ENCODE measurements at regions not wholly inside any gene's neighbourhood (a gene's known extent, or its start where the extent isn't known, plus 50 kb on each side); places are given as distances from the start of the nearest gene placed in this dataset.

- TF ChIP-seq ZBTB33 (IDR thresholded peaks at IDR 0.05) (no peak), REST (IDR thresholded peaks at IDR 0.05) (no peak), YY1 (IDR thresholded peaks at IDR 0.05) (no peak)
Measured at GRCh38 chr17:77441940-77442339, 301.2 kb downstream of the SEC14L1 start (continued).

- 91% methylated on average over 10 of the region's 10 CpGs for WGBS
- Histone ChIP-seq H3K4me3 (ENCODE audit: low read depth in 1 of 3, low read length in 3 of 3) (no peak overlapping the region), H3K4me1 (ENCODE audit: control insufficient read depth in 4 of 4, insufficient read depth in 4 of 4, low read length in 3 of 4) (peaks cover 6 to 36% (median 12%) of the 10 kb centered on the region in 4 donors), H3K27me3 (ENCODE audit: control insufficient read depth in 4 of 4, insufficient read depth in 4 of 4, low read length in 3 of 4) (no peaks in the 10 kb centered on the region), H3K9me3 (ENCODE audit: control insufficient read depth in 4 of 4, low read length in 3 of 4) (no peaks in the 10 kb centered on the region), H3K9ac (ENCODE audit: low read depth in 1 of 2, low read length in 2 of 2) (no peak overlapping the region), H3K27ac (ENCODE audit: low read depth in 1 of 2, low read length in 2 of 2) (no peak overlapping the region), H3K36me3 (ENCODE audit: control insufficient read depth in 4 of 4, insufficient read depth in 3 of 4, low read depth in 1 of 4, low read length in 3 of 4) (peaks cover 0 to 3% (median 0%) of the 10 kb centered on the region in 4 donors)
- no peak for DNase-seq (ENCODE audit: low spot score)
- TF ChIP-seq ZBTB33 (IDR thresholded peaks at IDR 0.05) (no peak), ATF3 (IDR thresholded peaks at IDR 0.05) (no peak), NR2F2 (IDR thresholded peaks at IDR 0.05) (no peak), CTCF (IDR thresholded peaks at IDR 0.05; ENCODE audit: low read depth, low read length, missing input control) (no peak), MAX (IDR thresholded peaks at IDR 0.05) (no peak), RAD21 (IDR thresholded peaks at IDR 0.05) (no peak), JUND (IDR thresholded peaks at IDR 0.05) (no peak), HNF4A (conservative IDR thresholded peaks at IDR 0.05) (no peak), HNF4G (IDR thresholded peaks at IDR 0.05) (no peak), FOXA1 (IDR thresholded peaks at IDR 0.05) (no peak), TAF1 (conservative IDR thresholded peaks at IDR 0.05) (no peak)
Measured at GRCh38 chr17:77442976-77443747, 302.4 kb downstream of the SEC14L1 start.

Data from liver (tissue), 8 donors.